ENCODE measurements at regions not wholly inside any gene's neighbourhood (a gene's known extent, or its start where the extent isn't known, plus 50 kb on each side); places are given as distances from the start of the nearest gene placed in this dataset.

GRCh38 chr10:58089739-58090138 lies 178.0 kb downstream of the IPMK start:
- ChIA-PET POLR2A (no interaction called here), CTCF (no interaction called here)
- no peak overlapping the region for H3K4me3 ChIP-seq (ENCODE audit: low read depth, low read length)
- no peak for DNase-seq (ENCODE audit: low read depth, low spot score)
- no peak for TF ChIP-seq CTCF (IDR thresholded peaks at IDR 0.05; ENCODE audit: insufficient read depth, low read length, missing control alignments)

GRCh38 chr10:58087896-58088295 lies 179.8 kb downstream of the IPMK start:
- no peak for DNase-seq (ENCODE audit: low read depth, low spot score)
- TF ChIP-seq CTCF (IDR thresholded peaks at IDR 0.05; ENCODE audit: insufficient read depth, low read length, missing control alignments): no peak
- POLR2A ChIA-PET: no interaction called here
- no peak overlapping the region for H3K4me3 ChIP-seq (ENCODE audit: low read depth, low read length)
- CTCF ChIA-PET: no interaction called here

- ChIA-PET POLR2A (no interaction called here), CTCF (no interaction called here)
- no peak for TF ChIP-seq CTCF (IDR thresholded peaks at IDR 0.05; ENCODE audit: insufficient read depth, low read length, missing control alignments)
- no peak overlapping the region for H3K4me3 ChIP-seq (ENCODE audit: low read depth, low read length)
- no peak for DNase-seq (ENCODE audit: low read depth, low spot score)
Observed at GRCh38 chr10:58086763-58087150, 180.9 kb downstream of the IPMK start.

- no peak overlapping the region for H3K4me3 ChIP-seq (ENCODE audit: low read depth, low read length)
- no peak for TF ChIP-seq CTCF (IDR thresholded peaks at IDR 0.05; ENCODE audit: insufficient read depth, low read length, missing control alignments)
- ChIA-PET POLR2A (no interaction called here), CTCF (no interaction called here)
- DNase-seq (ENCODE audit: low read depth, low spot score): no peak
Observed at GRCh38 chr10:58086144-58086762, 181.4 kb downstream of the IPMK start.

- no peak for DNase-seq (ENCODE audit: low read depth, low spot score)
- no peak for TF ChIP-seq CTCF (IDR thresholded peaks at IDR 0.05; ENCODE audit: insufficient read depth, low read length, missing control alignments)
- H3K4me3 ChIP-seq (ENCODE audit: low read depth, low read length): no peak overlapping the region
- ChIA-PET POLR2A (no interaction called here), CTCF (interaction anchor here (1.2 kb wide), 1 partner anchor 23 kb away, joined by 3 read pairs; no protein-coding TSS in a partner anchor)
Observed at GRCh38 chr10:58082248-58082647, 185.4 kb downstream of the IPMK start.

GRCh38 chr10:58081353-58081752 lies 186.3 kb downstream of the IPMK start:
- no peak for DNase-seq (ENCODE audit: low read depth, low spot score)
- TF ChIP-seq CTCF (IDR thresholded peaks at IDR 0.05; ENCODE audit: insufficient read depth, low read length, missing control alignments): no peak
- ChIA-PET POLR2A (no interaction called here), CTCF (interaction anchor here (0.7 kb wide), 1 partner anchor 16 kb away, joined by 4 read pairs; no protein-coding TSS in a partner anchor)
- H3K4me3 ChIP-seq (ENCODE audit: low read depth, low read length): no peak overlapping the region
